Aorta (tissue), 5 donors: ENCODE measurements at regions not wholly inside any gene's neighbourhood (a gene's known extent, or its start where the extent isn't known, plus 50 kb on each side); places are given as distances from the start of the nearest gene placed in this dataset.

Experiments used
- ATAC-seq: fragments of 200-7000 bp; cut with Tn5 transposase; one replicate; pipeline ENCODE4 v1.9.1; 2022; ENCODE audit warnings: moderate library complexity; ENCODE audit not compliant: low FRiP score
- DNase-seq, 2 donors: peaks; one replicate each; pipeline ENCODE4 v3.0.0-alpha.2; 2020
- H3K27ac ChIP-seq, 2 donors: one replicate each; pipeline ENCODE4 v1.5.1; 2013; ENCODE audit warnings: low read length in 2 of 2, mild to moderate bottlenecking in 2 of 2, moderate library complexity in 2 of 2, control low read depth in 1 of 2, inconsistent platforms in 1 of 2, low read depth in 1 of 2
- H3K27me3 ChIP-seq, 2 donors: one replicate each; pipeline ENCODE4 v1.6.1; 2013; ENCODE audit warnings: control low read depth in 1 of 2, low read length in 1 of 2, mild to moderate bottlenecking in 1 of 2, moderate library complexity in 1 of 2; ENCODE audit not compliant: insufficient read depth in 2 of 2, control insufficient read depth in 1 of 2
- H3K36me3 ChIP-seq, 2 donors: one replicate each; pipeline ENCODE4 v1.6.1; 2013; ENCODE audit warnings: control low read depth in 1 of 2, low read length in 1 of 2, mild to moderate bottlenecking in 1 of 2; ENCODE audit not compliant: insufficient read depth in 2 of 2, control insufficient read depth in 1 of 2
- H3K4me1 ChIP-seq, 2 donors: one replicate each; pipeline ENCODE4 v1.6.1; 2013; ENCODE audit warnings: low read length in 2 of 2, control low read depth in 1 of 2, mild to moderate bottlenecking in 1 of 2, moderate library complexity in 1 of 2; ENCODE audit not compliant: insufficient read depth in 2 of 2, control insufficient read depth in 1 of 2
- H3K4me3 ChIP-seq, 2 donors: one replicate each; pipeline ENCODE4 v1.5.1; 2013; ENCODE audit warnings: low read length in 2 of 2, control low read depth in 1 of 2, mild to moderate bottlenecking in 1 of 2
- H3K9me3 ChIP-seq: one replicate; pipeline ENCODE4 v1.6.1; 2013; ENCODE audit warnings: mild to moderate bottlenecking, low read length; ENCODE audit not compliant: control insufficient read depth
- WGBS, 2 donors: extraction: QIAGEN DNeasy Blood & Tissue Kit; methylation state at CpG; one replicate each; pipeline ENCODE4 v1.1.7; 2013; 5-methylcytosine and 5-hydroxymethylcytosine counted together
- intact Hi-C, 2 donors: fragments of 100-400 bp; cut with DNase I; formaldehyde crosslinking; loops; one replicate each; pipeline versions ENCODE4 v1.14.2 to v1.15.0; 2022
- donor health status: healthy with polysubstance abuse.
- donor health status: Bipolar disorder and iron deficiency.
- donor health status: DM: no; HTN: no; CAD: no.
- donor health status: DM: no; HTN: no; CAD: no.
- donor health status: DM: yes; HTN: yes; CAD: no.

DNA sequence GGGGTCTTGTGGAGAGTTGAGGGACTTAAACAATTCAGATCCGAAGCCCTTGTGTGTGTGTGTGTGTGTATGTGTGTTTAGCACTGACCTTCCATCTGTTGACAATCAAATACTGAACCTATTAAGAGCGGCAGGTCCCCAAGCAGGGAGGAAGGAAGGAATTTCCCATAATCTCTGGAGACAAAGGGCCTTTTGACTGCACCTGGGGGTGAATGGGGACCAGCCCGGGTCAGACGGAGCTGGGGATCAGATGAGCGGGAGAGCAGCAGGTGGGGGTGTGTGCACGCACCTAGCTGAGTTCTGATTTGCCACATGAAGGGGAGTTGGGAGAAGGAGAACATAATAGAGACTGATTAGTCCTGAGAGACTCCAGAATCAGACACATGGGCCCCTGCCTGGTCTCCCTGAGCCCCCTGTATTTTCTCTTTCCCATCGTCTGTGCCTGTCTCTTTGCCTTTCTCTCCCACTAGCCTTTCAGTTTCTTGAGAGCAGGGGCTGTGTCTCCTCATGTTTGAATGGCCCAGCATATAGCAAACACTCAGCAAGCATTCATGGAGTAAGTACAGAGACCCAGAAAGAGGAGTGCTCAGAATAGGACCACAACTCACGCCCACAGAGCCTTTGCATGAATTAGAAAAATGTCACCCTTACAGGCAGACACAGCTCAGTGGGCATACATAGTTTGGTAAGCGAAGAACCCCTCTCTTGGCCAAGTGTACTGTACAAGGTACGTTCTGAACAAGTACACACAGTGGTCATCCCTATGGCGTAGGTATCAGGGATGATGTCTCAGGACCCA, 288.3 kb upstream of the HABP2 start:
- no peaks in the 10 kb centered on the region for H3K27me3 ChIP-seq
- H3K4me1 ChIP-seq, result no peaks in the 10 kb centered on the region
- ATAC-seq (no peak), DNase-seq (no peak)
- no peaks in the 10 kb centered on the region for H3K36me3 ChIP-seq
- no peak overlapping the region for H3K4me3 ChIP-seq
- no peak overlapping the region for H3K27ac ChIP-seq
- 87 to 90% methylated on average over 11 of the region's 11 CpGs for WGBS, 2 donors
- intact Hi-C loops, result no loop called here
- no peaks in the 10 kb centered on the region for H3K9me3 ChIP-seq

DNA sequence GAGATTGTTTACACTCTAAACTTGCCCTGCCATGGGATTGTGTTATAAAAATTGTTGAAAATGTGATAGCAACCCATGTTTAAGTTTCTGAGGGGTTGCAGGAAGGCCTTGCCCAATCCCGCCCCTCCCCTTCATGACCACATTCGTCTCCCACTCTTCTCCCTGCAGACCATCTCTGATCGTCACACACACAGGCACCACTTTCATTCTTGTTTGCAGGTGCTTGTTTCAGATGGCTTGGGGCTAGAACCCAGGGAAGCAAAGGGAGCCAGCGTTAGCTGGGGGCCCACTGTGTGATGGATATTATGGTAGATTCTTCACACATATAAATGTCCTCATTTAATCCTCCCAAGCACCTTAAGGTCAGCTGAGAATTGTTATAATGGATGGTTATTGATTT, 286.7 kb upstream of the HABP2 start:
- Histone ChIP-seq H3K4me3 (no peak overlapping the region), H3K27ac (no peak overlapping the region), H3K27me3 (no peaks in the 10 kb centered on the region), H3K9me3 (no peaks in the 10 kb centered on the region), H3K4me1 (no peaks in the 10 kb centered on the region), H3K36me3 (no peaks in the 10 kb centered on the region)
- ATAC-seq, result no peak
- intact Hi-C loops, result no loop called here
- 89 to 92% methylated on average over 4 of the region's 4 CpGs for WGBS, 2 donors
- no peak for DNase-seq

DNA sequence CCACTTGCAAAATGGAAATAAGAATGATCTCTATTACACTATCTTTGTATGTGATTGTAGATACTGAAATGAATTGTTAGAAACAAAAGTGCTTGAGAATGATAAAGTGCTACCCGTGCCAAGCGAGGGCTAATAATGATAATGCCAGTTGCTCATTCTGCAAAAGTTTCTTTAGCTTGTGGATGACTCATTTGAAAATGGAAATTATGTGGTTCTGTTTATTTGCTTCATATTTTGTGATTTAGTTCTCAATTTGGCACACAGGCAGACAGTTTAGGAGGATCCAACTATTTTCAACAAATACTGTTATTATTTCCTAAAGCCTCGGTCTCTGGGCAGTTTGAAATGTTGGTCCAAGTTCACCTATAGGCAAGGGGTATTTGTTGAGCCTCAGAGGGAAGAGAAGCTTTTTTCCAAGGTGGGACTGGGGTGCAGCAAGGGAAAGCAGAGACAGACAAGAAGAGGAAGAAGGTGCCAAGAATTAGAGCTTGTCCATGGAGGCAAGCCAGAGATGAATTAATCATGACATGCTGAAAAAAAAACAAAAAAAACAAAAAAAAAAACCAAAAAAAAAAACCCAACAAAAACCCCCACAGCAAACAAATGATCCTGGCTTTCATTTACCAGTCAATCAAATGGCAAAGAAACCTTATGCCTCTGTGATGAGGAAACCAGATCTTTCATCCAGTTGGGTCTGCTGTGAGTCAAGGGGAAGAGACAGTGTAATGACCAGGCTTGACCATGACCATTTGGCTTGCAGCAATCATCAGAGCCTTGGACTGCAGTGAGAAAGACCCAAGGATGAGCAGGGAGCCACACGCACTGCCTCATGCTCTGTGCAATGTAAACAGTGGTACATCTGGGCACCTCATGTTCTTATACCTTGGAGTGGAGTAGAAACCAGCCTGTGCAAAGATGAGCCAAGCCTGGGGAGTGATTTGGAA, 285.0 kb upstream of the HABP2 start:
- no peaks in the 10 kb centered on the region for H3K9me3 ChIP-seq
- ATAC-seq, result no peak

DNA sequence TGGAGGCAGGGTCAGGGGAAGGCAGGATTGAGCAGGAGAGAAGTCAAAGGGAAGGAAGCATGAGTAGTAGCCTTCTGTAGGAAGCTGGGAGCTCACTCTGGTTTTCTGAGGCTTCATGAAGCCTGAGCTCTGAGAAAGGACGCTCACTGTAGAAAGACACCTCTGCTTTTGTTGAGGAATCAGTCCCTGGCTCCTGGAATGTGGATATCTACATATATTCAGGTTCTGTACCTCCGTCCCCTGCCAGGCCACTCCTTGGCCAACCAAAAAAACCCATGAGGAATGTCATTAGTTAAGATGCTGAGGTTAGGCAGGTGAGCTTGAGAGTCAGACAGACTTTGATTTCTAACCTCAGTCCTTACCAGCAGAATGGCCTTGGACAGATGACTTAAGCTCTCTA, 283.5 kb upstream of the HABP2 start:
- Histone ChIP-seq H3K36me3 (no peaks in the 10 kb centered on the region), H3K4me3 (no peak overlapping the region), H3K9me3 (no peaks in the 10 kb centered on the region), H3K4me1 (peaks cover 0 to 3% of the 10 kb centered on the region in 2 donors), H3K27ac (no peak overlapping the region), H3K27me3 (no peaks in the 10 kb centered on the region)
- ATAC-seq, result no peak
- intact Hi-C loops, result no loop called here
- no peak for DNase-seq
- WGBS, 2 donors, result 97 to 98% methylated on average over 2 of the region's 2 CpGs

More for the DNA sequence above, 285.0 kb upstream of the HABP2 start:
- peaks cover 0 to 3% of the 10 kb centered on the region in 2 donors for H3K4me1 ChIP-seq
- DNase-seq, result no peak
- H3K27me3 ChIP-seq, result no peaks in the 10 kb centered on the region
- H3K4me3 ChIP-seq, result no peak overlapping the region
- intact Hi-C loops, result no loop called here
- H3K27ac ChIP-seq, result no peak overlapping the region
- WGBS, 2 donors, result 70 to 71% methylated on average over 4 of the region's 4 CpGs
- no peaks in the 10 kb centered on the region for H3K36me3 ChIP-seq

DNA sequence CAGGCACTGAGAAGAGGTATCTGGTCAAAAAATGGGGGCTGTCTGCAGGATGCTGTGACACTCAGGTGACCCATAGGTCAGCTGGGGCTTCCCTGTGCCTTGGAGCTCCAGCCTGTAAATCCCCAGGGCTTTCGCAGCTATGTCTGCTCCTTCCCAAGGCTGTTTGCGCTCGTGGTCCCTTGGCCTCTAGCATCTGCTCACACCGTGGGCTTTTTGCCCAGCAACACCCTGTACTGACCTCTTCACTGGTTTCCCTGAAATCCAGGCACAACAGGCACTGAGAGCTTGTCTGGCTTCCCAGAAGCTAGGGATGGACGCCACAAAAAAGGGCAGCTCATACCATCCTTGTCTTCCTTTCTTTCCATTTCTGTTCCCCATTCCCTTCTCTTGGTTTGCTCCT, 280.3 kb upstream of the HABP2 start:
- Histone ChIP-seq H3K36me3 (no peaks in the 10 kb centered on the region), H3K4me3 (no peak overlapping the region), H3K9me3 (no peaks in the 10 kb centered on the region), H3K27me3 (no peaks in the 10 kb centered on the region), H3K27ac (peak overlapping the region in 1 of 2 donors; percentile 15), H3K4me1 (peaks cover 0 to 3% of the 10 kb centered on the region in 2 donors)
- ATAC-seq (no peak), DNase-seq (no peak)
- intact Hi-C loops, result no loop called here
- WGBS, 2 donors, result 86 to 96% methylated on average over 5 of the region's 5 CpGs

DNA sequence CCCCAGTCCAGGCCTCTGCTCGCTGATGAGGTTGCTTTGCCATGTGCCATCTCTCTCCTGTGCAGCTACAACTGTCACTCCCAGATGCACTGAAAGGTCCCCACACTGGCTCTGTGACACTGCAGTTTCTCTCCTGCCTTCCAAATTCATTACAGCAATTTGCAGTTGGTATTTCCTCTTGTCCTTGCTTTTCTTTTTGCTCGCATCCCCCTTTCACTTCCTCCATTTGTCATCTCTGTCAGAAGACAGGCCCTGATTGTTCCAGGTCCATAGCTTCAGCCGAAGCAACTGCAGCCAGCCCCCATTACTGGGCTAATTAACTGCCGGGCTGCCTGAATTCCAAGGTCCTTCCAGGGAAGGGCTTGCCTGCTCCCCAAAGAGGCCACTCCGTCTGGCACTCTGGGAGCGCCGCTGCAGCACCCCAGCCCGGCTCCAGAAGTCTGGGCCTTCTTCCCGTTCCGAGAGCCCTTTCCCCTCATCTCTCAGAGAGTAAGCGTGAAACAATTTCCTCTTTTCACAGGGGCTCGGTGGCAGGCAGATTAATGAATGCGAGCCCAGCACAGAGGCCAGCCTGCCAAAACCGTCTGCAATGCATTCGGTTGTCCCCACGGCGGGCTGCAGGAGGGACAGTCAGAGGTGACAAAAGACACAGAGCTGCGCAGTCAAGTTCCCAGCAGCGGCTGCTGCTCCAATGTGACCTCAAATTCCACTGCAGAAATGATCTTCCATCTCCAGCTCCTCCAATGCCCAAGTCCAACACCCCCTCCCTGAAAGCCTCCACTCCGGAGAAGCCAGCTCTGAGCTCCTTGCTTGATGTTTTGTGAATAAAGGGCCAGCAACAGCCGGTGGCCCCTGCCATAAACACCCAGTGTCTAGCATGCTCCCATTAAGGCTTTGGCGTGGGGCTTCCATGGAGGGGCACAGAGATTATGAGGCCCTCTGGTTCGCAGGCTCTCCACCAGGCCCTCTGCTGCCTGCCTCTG, 279.4 kb upstream of the HABP2 start:
- Histone ChIP-seq H3K27ac (peak overlapping the region in 1 of 2 donors; percentile 55), H3K4me1 (peaks cover 0 to 3% of the 10 kb centered on the region in 2 donors), H3K27me3 (no peaks in the 10 kb centered on the region), H3K4me3 (no peak overlapping the region), H3K36me3 (no peaks in the 10 kb centered on the region), H3K9me3 (no peaks in the 10 kb centered on the region)
- intact Hi-C loops, result no loop called here
- ATAC-seq (peak; percentile 70), DNase-seq (peak in 1 of 2 donors; percentile 79)
- WGBS, 2 donors, result 12 to 16% methylated on average over 23 of the region's 23 CpGs

DNA sequence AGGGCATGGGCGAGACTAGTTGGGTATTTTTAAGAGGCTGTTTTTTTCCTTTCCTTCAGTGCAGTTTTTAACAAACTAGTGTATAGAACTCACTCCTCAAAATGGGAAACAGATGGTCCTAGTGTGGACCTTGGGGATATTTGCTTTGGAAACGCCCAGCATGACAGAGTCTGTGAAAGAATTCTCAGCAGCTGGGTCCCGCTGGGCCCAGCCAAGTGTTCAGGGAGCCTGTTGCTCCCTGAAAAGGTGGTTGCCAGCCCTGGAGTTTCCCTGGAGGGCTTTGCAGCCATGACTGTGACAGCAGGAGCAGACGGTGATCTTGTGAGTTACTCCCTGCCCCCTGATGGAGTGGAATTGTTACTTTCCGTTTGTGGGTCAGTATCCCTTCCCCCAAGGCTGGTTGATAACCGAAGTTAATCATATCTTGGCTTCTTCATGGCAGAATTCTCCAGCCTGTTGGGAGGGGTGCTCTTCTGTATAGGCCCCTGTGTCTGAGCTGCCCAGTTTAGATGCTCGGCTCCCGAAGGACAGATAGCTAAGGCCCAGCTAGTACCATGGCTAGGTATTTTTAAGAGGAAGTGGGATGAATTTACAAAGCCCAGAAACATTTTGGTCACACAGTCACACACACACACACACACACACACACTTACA, 278.6 kb upstream of the HABP2 start:
- peak; percentile 80 for ATAC-seq

DNA sequence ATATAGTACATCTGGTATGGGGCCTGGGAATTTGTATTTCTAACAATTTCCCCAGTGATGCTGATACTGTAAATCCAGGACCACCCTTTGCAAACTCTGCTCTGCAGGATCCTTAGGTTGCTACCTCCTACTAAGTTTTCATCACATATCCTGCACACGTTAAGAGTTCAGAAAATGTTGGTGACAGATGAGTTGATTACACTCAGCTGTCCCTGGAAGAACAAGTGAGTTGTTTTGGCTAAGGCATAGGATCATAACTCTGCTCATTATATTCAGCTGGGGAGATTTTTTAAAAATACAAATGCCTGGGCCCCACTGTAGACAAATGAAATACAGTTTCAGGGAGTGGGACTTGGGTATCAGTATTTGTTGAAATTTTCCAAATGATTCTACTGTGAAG, 274.6 kb upstream of the HABP2 start:
- 79 to 92% methylated on average over 1 of the region's 1 CpG for WGBS, 2 donors
- Histone ChIP-seq H3K27me3 (no peaks in the 10 kb centered on the region), H3K4me1 (no peaks in the 10 kb centered on the region), H3K4me3 (no peak overlapping the region), H3K9me3 (no peaks in the 10 kb centered on the region), H3K36me3 (no peaks in the 10 kb centered on the region), H3K27ac (no peak overlapping the region)
- ATAC-seq (no peak), DNase-seq (no peak)
- intact Hi-C loops, result no loop called here

More for the DNA sequence above, 278.6 kb upstream of the HABP2 start:
- Histone ChIP-seq H3K36me3 (no peaks in the 10 kb centered on the region), H3K27me3 (no peaks in the 10 kb centered on the region), H3K9me3 (no peaks in the 10 kb centered on the region), H3K27ac (peak overlapping the region in 1 of 2 donors; percentile 55), H3K4me1 (peaks cover 0 to 3% of the 10 kb centered on the region in 2 donors), H3K4me3 (no peak overlapping the region)
- intact Hi-C loops, result no loop called here
- peak in 1 of 2 donors; percentile 76 for DNase-seq
- WGBS, 2 donors, result 30 to 33% methylated on average over 8 of the region's 8 CpGs
